ENCODE measurements at regions not wholly inside any gene's neighbourhood (a gene's known extent, or its start where the extent isn't known, plus 50 kb on each side); places are given as distances from the start of the nearest gene placed in this dataset.

- no peak for TF ChIP-seq CTCF (conservative IDR thresholded peaks at IDR 0.05; ENCODE audit: low read depth, low read length)
- TF ChIP-seq EZH2 (IDR thresholded peaks at IDR 0.05; ENCODE audit: low read length, unreplicated experiment), result no peak
- TF ChIP-seq EZH2phosphoT487 (IDR thresholded peaks at IDR 0.05; ENCODE audit: borderline replicate concordance, low read length), result no peak
Measured at GRCh38 chr16:86405319-86405718, 105.0 kb upstream of the FOXF1 start.

Measured in PC-3 (cell line).